MM.1S (cell line): ENCODE measurements at regions not wholly inside any gene's neighbourhood (a gene's known extent, or its start where the extent isn't known, plus 50 kb on each side); places are given as distances from the start of the nearest gene placed in this dataset.

ENCODE experiments used
- DNase-seq: peaks from one replicate; pipeline ENCODE4 v3.0.0-alpha.2; 2015
- H2AFZ ChIP-seq: fragments of 300-600 bp; sonication (generic); 2 replicates; pipeline ENCODE4 v1.6.0; 2016; ENCODE audit warnings: antibody characterized with exemption, low read length
- H3F3A ChIP-seq: fragments of 300-600 bp; sonication (generic); 2 replicates; pipeline ENCODE4 v1.6.1; 2016; ENCODE audit warnings: mild to moderate bottlenecking, antibody characterized with exemption, low read length, moderate library complexity, mixed read lengths; ENCODE audit not compliant: insufficient read depth
- H3K27ac ChIP-seq: fragments of 300-600 bp; sonication (generic); 2 replicates; pipeline ENCODE4 v1.5.1; 2016; ENCODE audit warnings: mild to moderate bottlenecking, low read length
- H3K27me3 ChIP-seq: fragments of 300-600 bp; sonication (generic); replicated peaks from 2 replicates; pipeline ENCODE4 v1.6.0; 2016; ENCODE audit warnings: low read length; ENCODE audit not compliant: insufficient read depth
- H3K36me3 ChIP-seq: fragments of 300-600 bp; sonication (generic); replicated peaks from 2 replicates; pipeline ENCODE4 v1.6.1; 2016; ENCODE audit warnings: mild to moderate bottlenecking, low read length, mixed read lengths; ENCODE audit not compliant: insufficient read depth
- H3K4me1 ChIP-seq: fragments of 300-600 bp; sonication (generic); 2 replicates; pipeline ENCODE4 v1.6.1; 2016; ENCODE audit warnings: low read length, mixed read lengths
- H3K4me2 ChIP-seq: fragments of 300-600 bp; sonication (generic); 2 replicates; pipeline ENCODE4 v1.6.0; 2016; ENCODE audit warnings: low read depth, low read length
- H3K4me3 ChIP-seq: fragments of 300-600 bp; sonication (generic); 2 replicates; pipeline ENCODE4 v1.5.1; 2016; ENCODE audit warnings: low read length, mixed read lengths
- H3K79me2 ChIP-seq: fragments of 300-600 bp; sonication (generic); 2 replicates; pipeline ENCODE4 v1.6.1; 2016; ENCODE audit warnings: mixed run types, low read length, mixed read lengths
- H3K9ac ChIP-seq: fragments of 300-600 bp; sonication (generic); 2 replicates; pipeline ENCODE4 v1.6.1; 2016; ENCODE audit warnings: low read length, mixed read lengths
- H3K9me2 ChIP-seq: fragments of 300-600 bp; sonication (generic); replicated peaks from 2 replicates; pipeline ENCODE4 v1.6.1; 2016; ENCODE audit warnings: mild to moderate bottlenecking, low read length, mixed read lengths; ENCODE audit not compliant: insufficient read depth
- H3K9me3 ChIP-seq: fragments of 300-600 bp; sonication (generic); replicated peaks from 2 replicates; pipeline ENCODE4 v1.6.1; 2016; ENCODE audit warnings: mild to moderate bottlenecking, low read length, mixed read lengths; ENCODE audit not compliant: insufficient read depth
- H4K20me1 ChIP-seq: fragments of 300-600 bp; sonication (generic); 2 replicates; pipeline ENCODE4 v1.6.1; 2016; ENCODE audit warnings: mild to moderate bottlenecking, low read length, moderate library complexity, mixed read lengths; ENCODE audit not compliant: insufficient read depth
- EZH2 ChIP-seq: fragments of 300-600 bp; sonication (generic); optimal IDR thresholded peaks from 2 replicates; pipeline ENCODE3; 2017; ENCODE audit warnings: low read depth, mild to moderate bottlenecking, antibody characterized with exemption, low read length, mixed read lengths
- EZH2phosphoT487 ChIP-seq: fragments of 300-600 bp; sonication (generic); IDR thresholded peaks from 2 replicates; pipeline ENCODE4 v1.6.1; 2018; ENCODE audit warnings: antibody characterized with exemption, low read length
- TF ChIP-seq, protein P1 (sequence below): fragments of 300-600 bp; sonication (generic); IDR thresholded peaks from 2 replicates; pipeline ENCODE4 v1.5.1; 2016; ENCODE audit warnings: antibody characterized with exemption, low read length, mixed read lengths

- no peaks in the 10 kb centered on the region for H4K20me1 ChIP-seq
- H3K4me3 ChIP-seq = no peak overlapping the region
- H3K9me3 ChIP-seq = no peaks in the 10 kb centered on the region
- no peak overlapping the region for H3K4me2 ChIP-seq
- no peak overlapping the region for H3K9ac ChIP-seq
- no peaks in the 10 kb centered on the region for H3K9me2 ChIP-seq
- H3K4me1 ChIP-seq = no peaks in the 10 kb centered on the region
- H3K36me3 ChIP-seq = no peaks in the 10 kb centered on the region
- DNase-seq = no peak
- no peak overlapping the region for H2AFZ ChIP-seq
- H3K79me2 ChIP-seq = no peaks in the 10 kb centered on the region
- TF ChIP-seq EZH2phosphoT487 (no peak), EZH2 (no peak)
- TF ChIP-seq, protein P1, sequence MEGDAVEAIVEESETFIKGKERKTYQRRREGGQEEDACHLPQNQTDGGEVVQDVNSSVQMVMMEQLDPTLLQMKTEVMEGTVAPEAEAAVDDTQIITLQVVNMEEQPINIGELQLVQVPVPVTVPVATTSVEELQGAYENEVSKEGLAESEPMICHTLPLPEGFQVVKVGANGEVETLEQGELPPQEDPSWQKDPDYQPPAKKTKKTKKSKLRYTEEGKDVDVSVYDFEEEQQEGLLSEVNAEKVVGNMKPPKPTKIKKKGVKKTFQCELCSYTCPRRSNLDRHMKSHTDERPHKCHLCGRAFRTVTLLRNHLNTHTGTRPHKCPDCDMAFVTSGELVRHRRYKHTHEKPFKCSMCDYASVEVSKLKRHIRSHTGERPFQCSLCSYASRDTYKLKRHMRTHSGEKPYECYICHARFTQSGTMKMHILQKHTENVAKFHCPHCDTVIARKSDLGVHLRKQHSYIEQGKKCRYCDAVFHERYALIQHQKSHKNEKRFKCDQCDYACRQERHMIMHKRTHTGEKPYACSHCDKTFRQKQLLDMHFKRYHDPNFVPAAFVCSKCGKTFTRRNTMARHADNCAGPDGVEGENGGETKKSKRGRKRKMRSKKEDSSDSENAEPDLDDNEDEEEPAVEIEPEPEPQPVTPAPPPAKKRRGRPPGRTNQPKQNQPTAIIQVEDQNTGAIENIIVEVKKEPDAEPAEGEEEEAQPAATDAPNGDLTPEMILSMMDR = no peak
- no peaks in the 10 kb centered on the region for H3K27me3 ChIP-seq
- H3F3A ChIP-seq = no peaks in the 10 kb centered on the region
- no peak overlapping the region for H3K27ac ChIP-seq
Observed at GRCh38 chr6:4470698-4471210, 305.4 kb upstream of the CDYL start.

- H3K9ac ChIP-seq = no peak overlapping the region
- TF ChIP-seq, protein P1 = no peak
- TF ChIP-seq EZH2 (no peak), EZH2phosphoT487 (no peak)
- no peak overlapping the region for H3K4me3 ChIP-seq
- no peak for DNase-seq
- H3K79me2 ChIP-seq = no peaks in the 10 kb centered on the region
- H3K36me3 ChIP-seq = no peaks in the 10 kb centered on the region
- H3K27me3 ChIP-seq = no peaks in the 10 kb centered on the region
- H3K4me1 ChIP-seq = no peaks in the 10 kb centered on the region
- H4K20me1 ChIP-seq = no peaks in the 10 kb centered on the region
- H3K27ac ChIP-seq = no peak overlapping the region
- no peaks in the 10 kb centered on the region for H3K9me2 ChIP-seq
- H3K9me3 ChIP-seq = no peaks in the 10 kb centered on the region
- H2AFZ ChIP-seq = no peak overlapping the region
- no peaks in the 10 kb centered on the region for H3F3A ChIP-seq
- H3K4me2 ChIP-seq = no peak overlapping the region
Observed at GRCh38 chr6:4466769-4467480, 309.3 kb upstream of the CDYL start.

GRCh38 chr6:4466261-4466660 is 309.9 kb upstream of the CDYL start:
- no peaks in the 10 kb centered on the region for H4K20me1 ChIP-seq
- H3K4me1 ChIP-seq = no peaks in the 10 kb centered on the region
- no peaks in the 10 kb centered on the region for H3K9me2 ChIP-seq
- H3K4me3 ChIP-seq = no peak overlapping the region
- H3K79me2 ChIP-seq = no peaks in the 10 kb centered on the region
- no peaks in the 10 kb centered on the region for H3K36me3 ChIP-seq
- no peak overlapping the region for H3K9ac ChIP-seq
- DNase-seq = no peak
- H2AFZ ChIP-seq = no peak overlapping the region
- TF ChIP-seq EZH2phosphoT487 (no peak), EZH2 (no peak)
- TF ChIP-seq, protein P1 = no peak
- no peak overlapping the region for H3K27ac ChIP-seq
- H3K4me2 ChIP-seq = no peak overlapping the region
- no peaks in the 10 kb centered on the region for H3K9me3 ChIP-seq
- H3K27me3 ChIP-seq = no peaks in the 10 kb centered on the region
- H3F3A ChIP-seq = no peaks in the 10 kb centered on the region
